ENCODE measurements at regions not wholly inside any gene's neighbourhood (a gene's known extent, or its start where the extent isn't known, plus 50 kb on each side); places are given as distances from the start of the nearest gene placed in this dataset.

GRCh38 chr2:181828122-181828705, 63.3 kb upstream of the ITPRID2 start (continued):
- TF ChIP-seq MGA (IDR thresholded peaks at IDR 0.05) (0 out of 2 replicates have a peak, but pooled peaks have one; percentile 15), U2AF2 (optimal IDR thresholded peaks at IDR 0.05; ENCODE audit: low read depth, low read length) (no peak), ARNT (IDR thresholded peaks at IDR 0.05) (0 out of 4 replicates have a peak, but pooled peaks of 1 of the 2 experiments have one; percentile 30), IRF9 (tag; IDR thresholded peaks at IDR 0.05) (no peak), SOX6 (IDR thresholded peaks at IDR 0.05) (peak; percentile 24; the same call in 1 of the 2 replicates), SPI1 (IDR thresholded peaks at IDR 0.05; ENCODE audit: borderline replicate concordance, low read depth, low read length) (peak; percentile 7; the same call in 1 of the 2 replicates), ZNF280A (IDR thresholded peaks at IDR 0.05; ENCODE audit: low read depth, partially characterized antibody) (no peak), L3MBTL2 (IDR thresholded peaks at IDR 0.05) (peak; percentile 45; the same call in 1 of the 2 replicates), TCF7L2 (IDR thresholded peaks at IDR 0.05; ENCODE audit: low read depth, low read length) (no peak), PRMT5 (CRISPR knock-in tag; IDR thresholded peaks at IDR 0.05) (no peak), USF1 (CRISPR knock-in tag; IDR thresholded peaks at IDR 0.05) (no peak), DLX4 (CRISPR knock-in tag; IDR thresholded peaks at IDR 0.05) (no peak), GTF2E2 (tag; IDR thresholded peaks at IDR 0.05) (no peak)
